OCI-LY7 (cell line): ENCODE measurements at regions not wholly inside any gene's neighbourhood (a gene's known extent, or its start where the extent isn't known, plus 50 kb on each side); places are given as distances from the start of the nearest gene placed in this dataset.
"Not testable (repeated sequence)": the region's sequence is repeated elsewhere in the genome, so short reads cannot be mapped to it uniquely, and the experiment has no call there.

ENCODE experiments used
- BruUV-seq: library from RNA; stranded (reverse); fragments of 400-500 nt; replicated peaks from 2 replicates; lab custom pipeline; 2021; lab: Mats Ljungman, UMichigan
- CTCF ChIA-PET: fragments of 300-600 bp; sonication (Branson Sonifier 250); formaldehyde crosslinking; loops from one replicate; lab custom pipeline; 2022; ENCODE audit warnings: antibody characterized with exemption; ENCODE audit not compliant: unreplicated experiment; lab: Charles Lee
- POLR2A ChIA-PET: fragments of 300-600 bp; sonication (Branson Sonifier 250); formaldehyde crosslinking; loops from one replicate; lab custom pipeline; 2022; ENCODE audit warnings: antibody characterized with exemption; lab: Charles Lee
- DNase-seq: peaks from one replicate; pipeline ENCODE4 v3.0.0-alpha.2; 2015; ENCODE audit warnings: low spot score
- H2AFZ ChIP-seq: fragments of 200-600 bp; sonication (generic), shearing (Covaris generic); 2 replicates; pipeline ENCODE4 v1.6.1; 2014; ENCODE audit warnings: mild to moderate bottlenecking, antibody characterized with exemption, low read length, moderate library complexity
- H3K27ac ChIP-seq: fragments of 200-600 bp; sonication (generic); 2 replicates; pipeline ENCODE4 v1.5.1; 2014; ENCODE audit warnings: mixed run types, low read depth, mild to moderate bottlenecking, moderate library complexity, low read length, inconsistent platforms; ENCODE audit not compliant: poor library complexity, severe bottlenecking
- H3K36me3 ChIP-seq: fragments of 200-600 bp; sonication (generic); 2 replicates; pipeline ENCODE4 v1.6.1; 2014; ENCODE audit warnings: mild to moderate bottlenecking, antibody characterized with exemption, low read length, moderate library complexity, mixed read lengths; ENCODE audit not compliant: insufficient read depth
- H3K4me1 ChIP-seq: fragments of 200-600 bp; sonication (generic); 2 replicates; pipeline ENCODE4 v1.5.1; 2014; ENCODE audit warnings: mild to moderate bottlenecking, low read length; ENCODE audit not compliant: insufficient read depth, poor library complexity, severe bottlenecking
- H3K4me2 ChIP-seq: fragments of 200-600 bp; sonication (generic); 2 replicates; pipeline ENCODE4 v1.6.1; 2014; ENCODE audit warnings: mild to moderate bottlenecking, low read length
- H3K4me3 ChIP-seq: fragments of 200-600 bp; sonication (generic); 2 replicates; pipeline ENCODE4 v1.5.1; 2014; ENCODE audit warnings: mild to moderate bottlenecking, low read depth, low read length; ENCODE audit not compliant: poor library complexity, severe bottlenecking
- H3K79me2 ChIP-seq: fragments of 200-600 bp; sonication (generic); 2 replicates; pipeline ENCODE4 v1.6.1; 2016; ENCODE audit warnings: low read depth, mild to moderate bottlenecking, low read length, moderate library complexity, mixed read lengths; ENCODE audit not compliant: insufficient read depth
- H3K9me2 ChIP-seq: fragments of 200-600 bp; sonication (generic); 2 replicates; pipeline ENCODE4 v1.6.1; 2016; ENCODE audit warnings: mild to moderate bottlenecking, low read length, mixed read lengths; ENCODE audit not compliant: insufficient read depth
- H3K9me3 ChIP-seq: fragments of 200-600 bp; sonication (generic); 2 replicates; pipeline ENCODE4 v1.6.1; 2014; ENCODE audit warnings: mild to moderate bottlenecking, mixed run types, low read length, mixed read lengths
- H4K20me1 ChIP-seq: fragments of 200-600 bp; sonication (generic); 2 replicates; pipeline ENCODE4 v1.6.1; 2014; ENCODE audit warnings: mild to moderate bottlenecking, antibody characterized with exemption, low read length, moderate library complexity, mixed read lengths; ENCODE audit not compliant: insufficient read depth
- intact Hi-C: fragments of 100-400 bp; cut with micrococcal nuclease; formaldehyde crosslinking; loops from one replicate; pipeline ENCODE4 v1.10.0; 2022; ENCODE audit not compliant: unreplicated experiment

DNA sequence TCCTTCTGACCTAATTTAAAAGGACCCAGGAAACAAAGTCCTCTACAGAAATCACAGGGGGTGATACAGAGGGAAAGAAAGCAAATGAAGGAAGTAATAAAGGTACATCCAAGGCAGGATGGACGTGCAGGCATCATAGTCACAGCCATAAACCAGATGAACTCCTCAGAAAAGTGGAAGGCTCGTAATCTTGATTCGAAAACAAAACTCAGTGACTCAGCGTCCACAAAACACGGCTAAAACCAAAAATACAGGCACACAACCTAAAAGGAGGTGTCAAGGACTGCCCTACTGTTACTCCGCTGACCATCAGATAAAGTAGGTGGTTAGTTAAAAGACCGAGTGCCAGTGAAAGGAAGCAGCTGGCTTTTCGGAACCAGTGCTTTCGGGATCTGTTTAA, 81.5 kb downstream of the TRIM69 start:
- DNase-seq = not testable (repeated sequence)

DNA sequence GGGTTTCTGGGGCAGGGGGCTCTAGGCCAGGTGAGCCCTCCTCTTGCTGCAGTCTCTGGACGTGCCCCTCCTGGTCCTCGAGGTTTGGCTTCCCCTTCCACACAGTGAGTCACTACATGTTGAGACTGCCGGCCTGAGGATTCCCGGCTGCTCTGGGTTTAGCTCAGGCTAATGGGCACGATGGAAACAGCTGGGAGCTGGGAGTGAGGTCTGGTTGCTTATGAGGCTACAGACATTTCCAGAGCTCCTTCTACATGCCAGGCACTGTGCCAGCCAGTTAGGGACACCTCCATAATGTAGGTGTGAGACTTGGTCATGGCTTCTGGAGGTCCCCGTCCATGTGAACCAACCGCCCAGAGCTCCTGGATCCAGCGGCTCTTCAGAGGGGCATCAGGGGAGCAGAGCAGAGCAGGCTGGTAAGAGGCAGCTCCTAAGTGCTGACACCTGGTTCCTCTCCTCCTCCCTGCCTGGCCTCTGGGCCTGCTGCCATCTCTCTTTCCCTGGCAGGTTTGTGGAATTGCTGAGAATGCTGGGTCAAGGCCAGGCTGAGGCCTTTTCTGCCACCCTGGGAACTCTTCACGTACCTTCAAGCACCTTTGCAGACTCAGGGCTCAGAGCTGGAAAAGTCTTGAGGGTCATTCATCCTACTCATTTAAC, 83.1 kb downstream of the TRIM69 start:
- DNase-seq, H3K9me3 ChIP-seq, H3K79me2 ChIP-seq, H3K36me3 ChIP-seq, H2AFZ ChIP-seq, H3K4me1 ChIP-seq, POLR2A ChIA-PET, H3K4me3 ChIP-seq, H4K20me1 ChIP-seq, H3K4me2 ChIP-seq, CTCF ChIA-PET, BruUV-seq, H3K9me2 ChIP-seq, intact Hi-C loops, H3K27ac ChIP-seq: not testable (repeated sequence)

More for the DNA sequence above, 81.5 kb downstream of the TRIM69 start:
- H3K79me2 ChIP-seq, CTCF ChIA-PET, H4K20me1 ChIP-seq, H3K9me3 ChIP-seq, intact Hi-C loops, H3K9me2 ChIP-seq, BruUV-seq, H3K36me3 ChIP-seq, H3K4me1 ChIP-seq, H3K27ac ChIP-seq, H2AFZ ChIP-seq, H3K4me2 ChIP-seq, H3K4me3 ChIP-seq: not testable (repeated sequence)
- POLR2A ChIA-PET = interaction anchor here (0.7 kb wide), 2 partner anchors 48 to 147 kb away, joined by 3 to 6 read pairs; no protein-coding TSS in a partner anchor

DNA sequence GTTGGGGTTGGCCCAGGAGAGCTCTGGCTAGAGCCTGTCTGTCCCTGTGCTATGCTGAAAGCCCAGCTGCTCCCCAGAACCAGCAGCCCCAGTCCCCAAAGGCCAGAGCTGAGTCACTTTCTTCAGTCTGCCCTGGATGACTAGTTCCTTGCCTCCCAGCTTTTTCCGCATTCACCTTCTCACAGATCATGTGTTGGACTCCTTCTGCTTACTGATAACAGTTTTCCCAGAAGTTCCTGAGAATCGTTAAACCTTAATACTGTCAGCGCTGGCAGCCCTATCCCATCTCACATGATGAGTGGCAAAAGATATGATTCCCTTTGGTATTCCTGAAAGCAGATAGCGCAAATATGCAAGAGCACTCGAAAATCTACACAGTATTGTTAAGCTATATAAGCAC, 84.2 kb downstream of the TRIM69 start:
- H3K9me3 ChIP-seq, H3K4me1 ChIP-seq, H2AFZ ChIP-seq, H3K4me2 ChIP-seq, DNase-seq, H3K79me2 ChIP-seq, H3K4me3 ChIP-seq, H3K36me3 ChIP-seq, H4K20me1 ChIP-seq, CTCF ChIA-PET, H3K9me2 ChIP-seq, BruUV-seq, intact Hi-C loops, POLR2A ChIA-PET, H3K27ac ChIP-seq: not testable (repeated sequence)

DNA sequence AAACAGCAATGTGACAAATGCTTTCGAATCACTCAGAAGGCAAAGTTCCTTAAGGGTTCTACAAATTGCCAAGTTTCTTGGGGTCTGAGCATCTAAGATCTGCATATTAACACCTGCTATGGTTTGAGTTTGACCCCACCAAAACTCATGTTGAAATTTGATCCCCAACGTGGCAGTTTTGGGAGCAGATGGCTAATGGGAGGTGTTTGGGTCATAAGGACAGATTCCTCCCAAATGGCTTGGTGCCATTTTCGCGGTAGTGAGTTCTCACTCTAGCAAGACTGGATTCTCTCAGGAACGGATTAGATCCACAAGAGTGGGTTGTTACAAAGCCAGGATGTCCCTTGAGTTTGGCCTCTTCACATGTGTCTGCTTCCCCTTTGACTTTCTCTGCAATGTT, 84.6 kb downstream of the TRIM69 start:
- H4K20me1 ChIP-seq, H3K36me3 ChIP-seq, DNase-seq, H3K9me2 ChIP-seq, POLR2A ChIA-PET, H3K79me2 ChIP-seq, H3K4me1 ChIP-seq, H2AFZ ChIP-seq, BruUV-seq, intact Hi-C loops, H3K4me2 ChIP-seq, H3K4me3 ChIP-seq, CTCF ChIA-PET, H3K9me3 ChIP-seq, H3K27ac ChIP-seq: not testable (repeated sequence)

DNA sequence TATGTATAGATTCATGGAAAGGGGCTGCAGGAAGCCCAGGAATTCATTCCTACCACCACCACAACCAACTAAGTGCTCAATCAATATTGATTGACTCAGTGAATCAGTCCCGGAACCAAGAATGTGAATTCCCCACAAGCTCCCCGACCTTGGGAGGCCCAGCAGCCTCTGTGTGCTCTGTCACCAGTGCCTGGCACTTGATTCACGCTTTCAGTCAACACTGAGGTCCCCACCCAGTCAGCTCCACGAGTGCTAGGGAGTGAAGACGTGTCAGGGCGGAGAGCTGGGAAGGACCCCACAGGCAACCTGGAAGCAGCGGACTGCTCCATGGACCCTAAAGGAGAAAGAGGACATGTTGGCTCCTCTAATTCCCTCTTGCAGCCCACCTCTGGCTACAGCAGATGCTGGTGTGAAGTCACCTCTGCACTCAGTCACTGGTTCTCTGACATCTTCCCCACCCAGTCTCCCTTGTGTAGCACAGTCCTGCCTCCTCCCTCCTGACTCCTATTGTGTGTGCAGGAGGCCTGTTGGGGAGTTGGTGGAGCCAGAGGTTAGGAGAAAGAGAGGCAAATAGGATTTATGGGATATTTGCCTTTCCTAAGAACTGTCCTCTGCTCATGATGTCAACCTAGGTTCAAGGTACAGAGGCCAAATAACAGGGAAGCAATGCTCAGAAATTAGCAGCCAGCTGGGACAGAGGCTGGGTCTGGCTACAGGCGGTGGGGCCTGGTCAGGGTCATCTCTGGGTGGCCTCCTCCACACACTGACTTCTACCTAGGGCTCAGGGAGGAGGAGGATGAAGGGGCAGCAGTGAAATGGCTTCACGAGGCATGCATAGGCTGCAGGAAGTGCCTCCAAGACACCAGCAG, 88.2 kb downstream of the TRIM69 start:
- H4K20me1 ChIP-seq, intact Hi-C loops, POLR2A ChIA-PET, H2AFZ ChIP-seq, H3K4me3 ChIP-seq, H3K4me1 ChIP-seq, H3K9me3 ChIP-seq, BruUV-seq, H3K36me3 ChIP-seq, DNase-seq, H3K27ac ChIP-seq, CTCF ChIA-PET, H3K9me2 ChIP-seq, H3K79me2 ChIP-seq, H3K4me2 ChIP-seq: not testable (repeated sequence)

GRCh38 chr15:44826583-44826982, 90.3 kb downstream of the TRIM69 start:
- DNase-seq, H3K4me3 ChIP-seq, H3K36me3 ChIP-seq, H3K4me1 ChIP-seq, H2AFZ ChIP-seq, H3K27ac ChIP-seq, intact Hi-C loops, BruUV-seq, H3K4me2 ChIP-seq, CTCF ChIA-PET, H3K9me3 ChIP-seq, H4K20me1 ChIP-seq, POLR2A ChIA-PET, H3K9me2 ChIP-seq, H3K79me2 ChIP-seq: not testable (repeated sequence)
